HCT116 (cell line): ENCODE measurements at regions not wholly inside any gene's neighbourhood (a gene's known extent, or its start where the extent isn't known, plus 50 kb on each side); places are given as distances from the start of the nearest gene placed in this dataset.

ENCODE experiments used
- CBX3 ChIP-seq: IDR thresholded peaks from 2 replicates; pipeline ENCODE4 v1.6.1; 2012; ENCODE audit warnings: low read depth
- EZH2 ChIP-seq: fragments of 200-600 bp; sonication (generic); IDR thresholded peaks from 2 replicates; pipeline ENCODE4 v1.6.1; 2017; ENCODE audit warnings: antibody characterized with exemption, mixed run types
- FOSL1 ChIP-seq: IDR thresholded peaks from 2 replicates; pipeline ENCODE4 v1.6.1; 2012; ENCODE audit warnings: low read depth
- POLR2A ChIP-seq: IDR thresholded peaks from 2 replicates; pipeline ENCODE4 v1.7.0; 2011; ENCODE audit warnings: borderline replicate concordance; ENCODE audit not compliant: insufficient read depth, insufficient read length; ENCODE audit errors: extremely low read depth
- POLR2AphosphoS5 ChIP-seq: IDR thresholded peaks from 2 replicates; pipeline ENCODE4 v1.6.1; 2011; ENCODE audit warnings: mild to moderate bottlenecking, low read depth, low read length, moderate library complexity
- SIN3A ChIP-seq: IDR thresholded peaks from 2 replicates; pipeline ENCODE4 v1.6.1; 2012; ENCODE audit warnings: low read depth
- ZFX ChIP-seq: fragments of 450-650 bp; IDR thresholded peaks from 2 replicates; pipeline ENCODE4 v1.6.1; 2017
- ZNF274 ChIP-seq: fragments of 200-500 bp; sonication (Bioruptor generic); IDR thresholded peaks from 2 replicates; pipeline ENCODE4 v1.6.1; 2014; ENCODE audit warnings: mild to moderate bottlenecking, low read depth, low read length, inconsistent platforms
- TF ChIP-seq, protein P1 (sequence below), 3 experiments: fragments of 200-600 bp in 1 of 3; sonication (generic) in 1 of 3; IDR thresholded peaks in 2 of 3; conservative IDR thresholded peaks in 1 of 3; 2 replicates each; pipeline ENCODE4 v1.5.1; 2012 to 2017; ENCODE audit warnings: low read depth in 2 of 3, low read length in 2 of 3, antibody characterized with exemption in 1 of 3, borderline replicate concordance in 1 of 3, control low read depth in 1 of 3, mild to moderate bottlenecking in 1 of 3, mixed read lengths in 1 of 3, mixed run types in 1 of 3, moderate library complexity in 1 of 3; ENCODE audit not compliant: insufficient read depth in 1 of 3

DNA sequence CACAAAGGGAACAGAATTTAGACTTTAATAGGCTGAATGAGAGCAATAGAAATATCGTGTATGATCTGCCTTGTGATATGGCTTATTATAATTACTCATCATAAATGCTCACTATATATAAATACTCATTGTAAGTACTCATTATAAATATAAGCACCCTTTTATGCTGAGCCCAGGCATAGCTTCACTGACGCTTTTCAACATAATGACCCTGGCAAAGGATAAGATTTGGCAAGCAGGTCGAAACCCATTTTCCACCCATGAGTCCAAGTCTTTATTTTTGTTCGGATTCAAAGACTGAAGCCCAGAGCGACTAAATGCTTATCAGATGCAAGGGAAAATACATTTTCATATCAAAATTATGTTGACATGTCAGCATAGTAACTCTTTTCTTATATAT is 500.4 kb downstream of the SLC4A3 start:
- TF ChIP-seq EZH2 (no peak), ZNF274 (no peak), POLR2A (no peak), ZFX (no peak), POLR2AphosphoS5 (no peak), CBX3 (no peak), FOSL1 (no peak), SIN3A (no peak)
- TF ChIP-seq, protein P1, sequence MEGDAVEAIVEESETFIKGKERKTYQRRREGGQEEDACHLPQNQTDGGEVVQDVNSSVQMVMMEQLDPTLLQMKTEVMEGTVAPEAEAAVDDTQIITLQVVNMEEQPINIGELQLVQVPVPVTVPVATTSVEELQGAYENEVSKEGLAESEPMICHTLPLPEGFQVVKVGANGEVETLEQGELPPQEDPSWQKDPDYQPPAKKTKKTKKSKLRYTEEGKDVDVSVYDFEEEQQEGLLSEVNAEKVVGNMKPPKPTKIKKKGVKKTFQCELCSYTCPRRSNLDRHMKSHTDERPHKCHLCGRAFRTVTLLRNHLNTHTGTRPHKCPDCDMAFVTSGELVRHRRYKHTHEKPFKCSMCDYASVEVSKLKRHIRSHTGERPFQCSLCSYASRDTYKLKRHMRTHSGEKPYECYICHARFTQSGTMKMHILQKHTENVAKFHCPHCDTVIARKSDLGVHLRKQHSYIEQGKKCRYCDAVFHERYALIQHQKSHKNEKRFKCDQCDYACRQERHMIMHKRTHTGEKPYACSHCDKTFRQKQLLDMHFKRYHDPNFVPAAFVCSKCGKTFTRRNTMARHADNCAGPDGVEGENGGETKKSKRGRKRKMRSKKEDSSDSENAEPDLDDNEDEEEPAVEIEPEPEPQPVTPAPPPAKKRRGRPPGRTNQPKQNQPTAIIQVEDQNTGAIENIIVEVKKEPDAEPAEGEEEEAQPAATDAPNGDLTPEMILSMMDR (IDR thresholded peaks at IDR 0.05 in 2 of 3, conservative IDR thresholded peaks at IDR 0.05 in 1 of 3; ENCODE audit: borderline replicate concordance in 1 of 3, insufficient read depth in 1 of 3, low read depth in 2 of 3, low read length in 2 of 3): no peak
